ENCODE measurements at regions not wholly inside any gene's neighbourhood (a gene's known extent, or its start where the extent isn't known, plus 50 kb on each side); places are given as distances from the start of the nearest gene placed in this dataset.

- H3K27ac ChIP-seq (replicated peaks), result no peak overlapping the region
- DNase-seq (ENCODE audit: low read depth in 1 of 2, low spot score in 1 of 2), result no peak
- TF ChIP-seq, protein P1, sequence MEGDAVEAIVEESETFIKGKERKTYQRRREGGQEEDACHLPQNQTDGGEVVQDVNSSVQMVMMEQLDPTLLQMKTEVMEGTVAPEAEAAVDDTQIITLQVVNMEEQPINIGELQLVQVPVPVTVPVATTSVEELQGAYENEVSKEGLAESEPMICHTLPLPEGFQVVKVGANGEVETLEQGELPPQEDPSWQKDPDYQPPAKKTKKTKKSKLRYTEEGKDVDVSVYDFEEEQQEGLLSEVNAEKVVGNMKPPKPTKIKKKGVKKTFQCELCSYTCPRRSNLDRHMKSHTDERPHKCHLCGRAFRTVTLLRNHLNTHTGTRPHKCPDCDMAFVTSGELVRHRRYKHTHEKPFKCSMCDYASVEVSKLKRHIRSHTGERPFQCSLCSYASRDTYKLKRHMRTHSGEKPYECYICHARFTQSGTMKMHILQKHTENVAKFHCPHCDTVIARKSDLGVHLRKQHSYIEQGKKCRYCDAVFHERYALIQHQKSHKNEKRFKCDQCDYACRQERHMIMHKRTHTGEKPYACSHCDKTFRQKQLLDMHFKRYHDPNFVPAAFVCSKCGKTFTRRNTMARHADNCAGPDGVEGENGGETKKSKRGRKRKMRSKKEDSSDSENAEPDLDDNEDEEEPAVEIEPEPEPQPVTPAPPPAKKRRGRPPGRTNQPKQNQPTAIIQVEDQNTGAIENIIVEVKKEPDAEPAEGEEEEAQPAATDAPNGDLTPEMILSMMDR (IDR thresholded peaks at IDR 0.05; ENCODE audit: insufficient read depth, low read length), result no peak
- TF ChIP-seq REST (IDR thresholded peaks at IDR 0.05; ENCODE audit: insufficient replicate concordance, low read depth) (no peak), GABPA (IDR thresholded peaks at IDR 0.05; ENCODE audit: low read depth) (no peak), POLR2AphosphoS5 (IDR thresholded peaks at IDR 0.05; ENCODE audit: low read depth) (no peak), SPI1 (IDR thresholded peaks at IDR 0.05; ENCODE audit: borderline replicate concordance, low read depth) (no peak)
- no peak overlapping the region for H3K4me3 ChIP-seq (replicated peaks; ENCODE audit: insufficient read depth, low read length)
- no peaks in the 10 kb centered on the region for H3K27me3 ChIP-seq (ENCODE audit: insufficient read depth, poor library complexity, severe bottlenecking)
Measured at GRCh38 chr15:37652646-37653417, 281.6 kb upstream of the TMCO5A start.

DNA sequence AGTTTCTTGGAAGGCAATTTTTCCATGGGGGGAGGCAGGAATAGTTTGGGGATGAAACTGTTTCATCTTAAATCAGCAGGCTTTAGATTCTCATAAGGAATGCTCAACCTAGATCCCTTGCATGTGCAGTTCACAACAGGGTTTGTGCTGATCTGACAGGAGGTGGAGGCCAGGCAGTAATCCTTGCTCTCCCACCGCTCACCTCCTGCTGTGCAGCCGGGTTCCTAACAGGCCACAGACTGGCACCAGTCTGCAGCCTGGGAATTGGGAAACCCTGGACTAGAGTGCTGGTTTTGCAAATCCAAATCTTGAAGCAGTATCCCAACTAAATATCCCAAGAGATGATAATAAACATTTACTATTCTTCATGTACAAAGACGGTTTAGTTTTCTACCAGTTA is 256.3 kb upstream of the TMCO5A start:
- no peak for DNase-seq (ENCODE audit: low read depth in 1 of 2, low spot score in 1 of 2)
- Histone ChIP-seq H3K27ac (replicated peaks) (no peak overlapping the region), H3K27me3 (ENCODE audit: insufficient read depth, poor library complexity, severe bottlenecking) (no peaks in the 10 kb centered on the region), H3K4me3 (replicated peaks; ENCODE audit: insufficient read depth, low read length) (no peak overlapping the region)
- TF ChIP-seq GABPA (IDR thresholded peaks at IDR 0.05; ENCODE audit: low read depth), result no peak
- TF ChIP-seq POLR2AphosphoS5 (IDR thresholded peaks at IDR 0.05; ENCODE audit: low read depth), result no peak
- TF ChIP-seq REST (IDR thresholded peaks at IDR 0.05; ENCODE audit: insufficient replicate concordance, low read depth), result no peak
- TF ChIP-seq, protein P1 (IDR thresholded peaks at IDR 0.05; ENCODE audit: insufficient read depth, low read length), result no peak
- no peak for TF ChIP-seq SPI1 (IDR thresholded peaks at IDR 0.05; ENCODE audit: borderline replicate concordance, low read depth)

GRCh38 chr15:37679627-37680026 is 254.8 kb upstream of the TMCO5A start:
- Histone ChIP-seq H3K4me3 (replicated peaks; ENCODE audit: insufficient read depth, low read length) (no peak overlapping the region), H3K27me3 (ENCODE audit: insufficient read depth, poor library complexity, severe bottlenecking) (no peaks in the 10 kb centered on the region), H3K27ac (replicated peaks) (no peak overlapping the region)
- DNase-seq (ENCODE audit: low read depth in 1 of 2, low spot score in 1 of 2), result no peak
- no peak for TF ChIP-seq POLR2AphosphoS5 (IDR thresholded peaks at IDR 0.05; ENCODE audit: low read depth)
- TF ChIP-seq, protein P1 (IDR thresholded peaks at IDR 0.05; ENCODE audit: insufficient read depth, low read length), result no peak
- TF ChIP-seq GABPA (IDR thresholded peaks at IDR 0.05; ENCODE audit: low read depth), result no peak
- no peak for TF ChIP-seq REST (IDR thresholded peaks at IDR 0.05; ENCODE audit: insufficient replicate concordance, low read depth)
- TF ChIP-seq SPI1 (IDR thresholded peaks at IDR 0.05; ENCODE audit: borderline replicate concordance, low read depth), result no peak

Data from HL-60 (cell line).